NCI-H226 (cell line): ENCODE measurements at regions not wholly inside any gene's neighbourhood (a gene's known extent, or its start where the extent isn't known, plus 50 kb on each side); places are given as distances from the start of the nearest gene placed in this dataset.
"Not testable (repeated sequence)": the region's sequence is repeated elsewhere in the genome, so short reads cannot be mapped to it uniquely, and the experiment has no call there.

Experiments
- DNase-seq: peaks from one replicate; pipeline ENCODE4 v3.0.0-alpha.2; 2015

DNA sequence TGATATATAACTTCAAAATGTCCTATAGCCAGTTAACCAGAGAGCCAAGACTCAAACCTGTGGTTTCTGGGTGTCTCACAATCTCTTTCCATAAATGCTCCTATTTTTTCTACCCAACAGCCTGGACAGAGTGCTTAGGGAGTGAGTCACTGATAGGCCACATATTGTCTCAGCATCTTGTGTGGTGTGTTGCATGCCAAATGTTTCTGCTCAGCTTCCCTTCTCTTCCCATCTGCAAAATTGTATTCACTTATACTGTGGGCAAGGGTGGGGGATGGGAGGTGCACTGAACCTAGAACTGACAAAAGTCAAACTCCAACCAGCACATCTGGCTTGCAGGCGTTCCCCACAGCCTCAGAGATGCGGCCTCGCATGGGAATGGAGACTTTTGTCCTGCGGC, 123.3 kb downstream of the KCNA5 start:
- DNase-seq: peak; percentile 23

GRCh38 chr12:5168148-5168547, 124.5 kb downstream of the KCNA5 start:
- DNase-seq: no peak

DNA sequence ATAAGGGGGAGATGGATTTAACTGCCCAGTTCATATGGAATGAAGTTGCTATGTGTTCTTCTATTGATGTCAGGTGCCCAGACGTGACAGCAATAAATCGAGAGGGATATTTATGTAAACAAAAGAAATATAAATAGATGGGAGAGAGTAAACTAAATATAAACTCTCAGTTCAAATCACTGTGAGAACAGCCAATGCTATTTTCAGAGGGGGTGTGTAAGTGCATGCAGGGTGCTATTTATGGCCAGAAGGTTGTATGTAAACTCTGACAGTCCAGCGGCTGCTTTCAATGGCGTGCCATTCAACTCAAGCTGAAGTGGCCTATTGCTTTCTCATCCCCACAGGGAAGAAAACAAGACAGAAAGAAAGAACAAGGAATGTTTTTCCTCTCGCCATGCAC, 127.2 kb downstream of the KCNA5 start:
- DNase-seq: no peak

- no peak for DNase-seq
Measured at GRCh38 chr12:5171701-5172100, 128.0 kb downstream of the KCNA5 start.

GRCh38 chr12:5172886-5173285, 129.2 kb downstream of the KCNA5 start:
- no peak for DNase-seq

GRCh38 chr12:5173511-5174011, 129.9 kb downstream of the KCNA5 start:
- DNase-seq: no peak

GRCh38 chr12:5175415-5175814, 131.7 kb downstream of the KCNA5 start:
- DNase-seq: not testable (repeated sequence)

- DNase-seq: no peak
Measured at GRCh38 chr12:5176036-5176435, 132.4 kb downstream of the KCNA5 start.

GRCh38 chr12:5177096-5177495, 133.4 kb downstream of the KCNA5 start:
- no peak for DNase-seq

DNA sequence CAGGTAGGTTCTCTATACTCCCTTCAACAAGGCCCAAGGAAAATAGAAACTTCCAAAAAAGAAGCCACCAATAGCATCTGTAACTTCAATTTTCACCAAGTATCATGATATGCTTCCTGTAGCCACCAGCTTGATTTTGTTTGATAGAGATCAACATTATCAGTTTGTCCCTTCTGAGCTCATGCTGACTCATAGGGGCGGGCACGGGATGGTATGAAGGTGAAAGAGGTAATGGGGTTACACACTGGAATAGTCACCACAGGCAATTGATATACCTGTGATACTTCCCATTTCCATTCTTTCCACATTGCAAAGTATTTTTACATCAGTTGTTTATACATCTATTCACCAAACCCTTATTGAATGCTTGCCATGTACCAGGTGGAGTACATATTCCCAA, 134.1 kb downstream of the KCNA5 start:
- DNase-seq: no peak

GRCh38 chr12:5178571-5178970, 134.9 kb downstream of the KCNA5 start:
- DNase-seq: no peak

DNA sequence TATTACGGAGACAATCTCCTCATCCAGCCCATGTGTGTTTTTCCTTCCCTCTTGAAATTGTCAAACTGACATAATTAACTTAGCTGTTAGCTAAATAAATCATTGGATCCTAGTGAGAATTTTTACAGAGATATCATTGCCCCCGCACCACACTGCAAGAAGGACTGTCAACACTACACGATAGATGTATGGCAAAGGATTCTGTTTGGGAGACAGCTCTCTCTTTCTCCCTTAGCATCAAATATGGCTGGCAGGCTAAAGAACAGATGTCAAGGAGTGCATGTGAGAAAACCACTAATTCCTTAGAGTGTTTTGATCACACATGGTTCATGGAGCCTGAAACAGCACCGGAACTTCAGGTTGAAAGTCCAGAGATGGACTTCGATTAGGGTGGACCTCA, 136.8 kb downstream of the KCNA5 start:
- no peak for DNase-seq

- DNase-seq: no peak
Measured at GRCh38 chr12:5184186-5184585, 140.5 kb downstream of the KCNA5 start.

- no peak for DNase-seq
Measured at GRCh38 chr12:5185435-5186069, 141.9 kb downstream of the KCNA5 start.

DNA sequence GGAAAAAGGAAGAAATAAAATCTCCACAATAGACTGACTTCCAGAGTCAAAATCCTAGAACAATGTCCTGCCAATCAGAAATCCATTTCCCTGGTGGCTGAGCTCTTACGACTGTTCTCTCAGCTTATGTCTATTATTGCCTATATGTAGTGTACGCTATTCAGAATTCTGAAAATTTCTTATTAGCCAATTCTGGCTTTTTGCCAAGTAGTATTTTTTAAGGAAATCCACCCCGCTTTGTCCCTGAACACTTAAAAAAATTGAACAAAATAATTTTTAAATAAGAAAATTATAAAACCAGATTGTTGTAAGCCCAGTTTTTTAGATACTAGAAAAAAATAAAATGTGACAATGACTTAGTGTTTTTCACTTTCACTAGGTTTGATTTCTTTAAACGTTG, 143.0 kb downstream of the KCNA5 start:
- DNase-seq: no peak

DNA sequence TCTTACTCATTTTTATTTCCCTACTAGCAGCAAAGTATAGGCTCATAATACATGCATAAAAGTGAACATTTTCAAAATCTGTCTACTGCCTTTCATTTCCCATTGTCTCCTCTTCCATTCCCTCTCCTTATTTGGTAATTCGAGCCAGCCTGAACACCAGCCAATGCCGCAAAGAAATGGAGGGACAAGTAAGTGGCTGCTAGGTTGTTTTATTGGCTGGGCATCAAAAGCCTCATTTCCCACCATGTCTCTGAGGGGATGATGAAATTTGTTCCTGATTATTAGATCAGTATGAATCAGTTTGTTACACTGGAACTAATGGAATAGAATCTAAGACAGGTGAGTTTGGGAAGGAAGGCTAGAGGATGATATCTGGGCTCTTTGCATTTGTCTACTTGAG, 143.5 kb downstream of the KCNA5 start:
- DNase-seq: no peak

DNA sequence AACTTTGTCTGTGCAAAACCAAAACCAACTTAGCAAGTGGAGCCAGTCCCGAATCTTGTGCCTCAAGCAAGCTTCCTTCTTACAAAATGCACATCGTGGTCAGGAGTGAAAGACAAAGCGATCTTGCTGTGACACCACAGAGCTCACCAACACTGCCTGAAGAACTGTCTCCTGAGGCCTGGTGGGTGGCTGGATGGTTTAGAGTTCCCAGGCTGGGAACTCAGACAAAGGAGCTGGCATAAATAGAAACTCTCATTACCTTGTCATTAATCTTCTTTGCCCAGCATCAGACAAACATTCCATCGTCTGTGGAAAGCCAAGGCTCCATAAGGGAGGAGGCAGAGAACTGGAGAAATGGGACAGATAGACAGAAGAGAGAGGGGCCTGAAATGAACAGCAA, 144.8 kb downstream of the KCNA5 start:
- no peak for DNase-seq

- DNase-seq: no peak
Measured at GRCh38 chr12:5189173-5189572, 145.5 kb downstream of the KCNA5 start.

GRCh38 chr12:5191803-5192538, 148.3 kb downstream of the KCNA5 start:
- DNase-seq: no peak

DNA sequence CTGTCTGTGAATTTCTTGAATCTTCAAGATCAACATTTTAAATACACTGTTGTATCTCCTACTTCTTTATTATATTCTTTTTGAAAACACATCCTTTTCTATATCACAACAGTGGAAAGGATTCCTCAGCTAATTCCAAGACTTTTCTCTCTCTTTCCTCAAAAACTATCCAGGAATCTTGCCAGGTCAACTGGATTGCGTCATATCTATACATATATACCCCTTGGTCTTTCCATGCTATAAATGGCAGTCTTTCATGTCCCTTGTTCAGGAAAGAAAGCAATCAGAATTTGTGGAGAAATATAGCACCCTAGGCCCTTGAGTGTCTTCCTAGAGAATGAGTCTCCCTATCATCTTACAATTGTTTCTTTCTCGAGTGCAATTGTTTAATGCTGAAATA, 149.0 kb downstream of the KCNA5 start:
- no peak for DNase-seq

DNA sequence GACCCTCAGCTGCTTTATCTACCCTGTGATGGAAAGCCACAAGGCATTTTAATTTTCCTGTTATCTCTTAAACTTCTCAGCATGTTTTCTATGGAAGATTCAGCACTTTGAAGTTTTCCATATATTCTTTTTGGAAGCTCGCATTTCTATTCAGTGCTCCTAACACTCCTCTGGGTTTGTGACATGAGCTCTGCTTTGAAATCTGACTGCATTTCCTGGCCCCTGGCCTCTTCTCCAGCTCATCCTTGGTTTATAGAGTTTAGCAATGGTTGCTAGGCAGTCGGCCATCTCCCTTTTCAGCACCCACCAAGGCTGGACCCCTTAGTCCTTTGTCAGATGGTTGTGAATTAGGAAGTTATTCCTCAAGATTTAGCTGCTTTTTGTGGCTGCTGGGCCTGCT, 150.6 kb downstream of the KCNA5 start:
- no peak for DNase-seq

GRCh38 chr12:5195244-5195643, 151.6 kb downstream of the KCNA5 start:
- no peak for DNase-seq

- no peak for DNase-seq
Measured at GRCh38 chr12:5195691-5196090, 152.0 kb downstream of the KCNA5 start.

- DNase-seq: no peak
Measured at GRCh38 chr12:5197131-5197530, 153.5 kb downstream of the KCNA5 start.

GRCh38 chr12:5197656-5198055, 154.0 kb downstream of the KCNA5 start:
- no peak for DNase-seq
